ENCODE measurements at regions not wholly inside any gene's neighbourhood (a gene's known extent, or its start where the extent isn't known, plus 50 kb on each side); places are given as distances from the start of the nearest gene placed in this dataset.
"Not testable (repeated sequence)": the region's sequence is repeated elsewhere in the genome, so short reads cannot be mapped to it uniquely, and the experiment has no call there.

GRCh38 chr2:234388591-234388990 lies 108.3 kb downstream of the ARL4C start:
- Mint-ChIP-seq H3K4me3 (no peak overlapping the region), H3K36me3 (ENCODE audit: low read depth) (peaks cover 11% of the 10 kb centered on the region), H3K27me3 (ENCODE audit: low read depth, poor library complexity) (peaks cover 5% of the 10 kb centered on the region), H3K9me3 (peaks cover 32% of the 10 kb centered on the region), H3K27ac (no peak overlapping the region), H3K4me1 (no peaks in the 10 kb centered on the region)
- TF ChIP-seq CTCF (IDR thresholded peaks at IDR 0.05): no peak
- no peak for DNase-seq

- H3K4me1 Mint-ChIP-seq: no peaks in the 10 kb centered on the region
- DNase-seq: no peak
- TF ChIP-seq CTCF (IDR thresholded peaks at IDR 0.05): no peak
- peaks cover 5% of the 10 kb centered on the region for H3K36me3 Mint-ChIP-seq (ENCODE audit: low read depth)
- H3K4me3 Mint-ChIP-seq: no peak overlapping the region
- peaks cover 5% of the 10 kb centered on the region for H3K27me3 Mint-ChIP-seq (ENCODE audit: low read depth, poor library complexity)
- no peak overlapping the region for H3K27ac Mint-ChIP-seq
- peaks cover 30% of the 10 kb centered on the region for H3K9me3 Mint-ChIP-seq
Measured at GRCh38 chr2:234386971-234387370, 109.9 kb downstream of the ARL4C start.

- Mint-ChIP-seq H3K36me3 (ENCODE audit: low read depth) (peaks cover 5% of the 10 kb centered on the region), H3K9me3 (peaks cover 19% of the 10 kb centered on the region), H3K27ac (no peak overlapping the region), H3K4me1 (peaks cover 29% of the 10 kb centered on the region), H3K27me3 (ENCODE audit: low read depth, poor library complexity) (peaks cover 5% of the 10 kb centered on the region), H3K4me3 (no peak overlapping the region)
- no peak for DNase-seq
- TF ChIP-seq CTCF (IDR thresholded peaks at IDR 0.05): no peak
Measured at GRCh38 chr2:234382131-234382530, 114.8 kb downstream of the ARL4C start.

- Mint-ChIP-seq H3K4me1 (peaks cover 47% of the 10 kb centered on the region), H3K9me3 (peaks cover 24% of the 10 kb centered on the region), H3K27ac (peak overlapping the region; percentile 87)
- DNase-seq; H3K27me3 Mint-ChIP-seq (ENCODE audit: low read depth, poor library complexity); H3K4me3 Mint-ChIP-seq; H3K36me3 Mint-ChIP-seq (ENCODE audit: low read depth): not testable (repeated sequence)
Measured at GRCh38 chr2:234378958-234379357, 117.9 kb downstream of the ARL4C start.

- H3K27me3 Mint-ChIP-seq (ENCODE audit: low read depth, poor library complexity): peaks cover 4% of the 10 kb centered on the region
- no peak for DNase-seq
- peaks cover 51% of the 10 kb centered on the region for H3K4me1 Mint-ChIP-seq
- peak overlapping the region; percentile 60 for H3K4me3 Mint-ChIP-seq
- H3K36me3 Mint-ChIP-seq (ENCODE audit: low read depth): no peaks in the 10 kb centered on the region
- H3K27ac Mint-ChIP-seq: peak overlapping the region; percentile 85
- TF ChIP-seq CTCF (IDR thresholded peaks at IDR 0.05): no peak
- H3K9me3 Mint-ChIP-seq: peaks cover 21% of the 10 kb centered on the region
Measured at GRCh38 chr2:234378440-234378839, 118.4 kb downstream of the ARL4C start.

GRCh38 chr2:234377761-234378391 lies 119.0 kb downstream of the ARL4C start:
- peak overlapping the region; percentile 85 for H3K27ac Mint-ChIP-seq

More at GRCh38 chr2:234377761-234378391, 119.0 kb downstream of the ARL4C start:
- H3K9me3 Mint-ChIP-seq: peaks cover 17% of the 10 kb centered on the region
- H3K4me1 Mint-ChIP-seq: peaks cover 56% of the 10 kb centered on the region
- H3K27me3 Mint-ChIP-seq (ENCODE audit: low read depth, poor library complexity): peaks cover 4% of the 10 kb centered on the region
- no peak for TF ChIP-seq CTCF (IDR thresholded peaks at IDR 0.05)
- DNase-seq: peak; percentile 38
- H3K36me3 Mint-ChIP-seq (ENCODE audit: low read depth): no peaks in the 10 kb centered on the region
- H3K4me3 Mint-ChIP-seq: peak overlapping the region; percentile 60

All from nephron progenitor cell (in vitro differentiated cells).